DOHH2 (cell line): ENCODE measurements at regions not wholly inside any gene's neighbourhood (a gene's known extent, or its start where the extent isn't known, plus 50 kb on each side); places are given as distances from the start of the nearest gene placed in this dataset.

ENCODE experiments used
- H3F3A ChIP-seq: fragments of 200-600 bp; sonication (generic), shearing (Covaris generic); 2 replicates; pipeline ENCODE4 v1.6.0; 2016; ENCODE audit warnings: antibody characterized with exemption, mild to moderate bottlenecking; ENCODE audit not compliant: control insufficient read depth, insufficient read depth
- H3K27ac ChIP-seq: fragments of 200-600 bp; sonication (generic); 2 replicates; pipeline ENCODE4 v1.5.1; 2014; ENCODE audit warnings: low read depth, mild to moderate bottlenecking, low read length, moderate library complexity
- H3K27me3 ChIP-seq: fragments of 200-600 bp; sonication (generic); 2 replicates; pipeline ENCODE4 v1.6.1; 2014; ENCODE audit warnings: mild to moderate bottlenecking, low read length, mixed read lengths; ENCODE audit not compliant: control insufficient read depth
- H3K36me3 ChIP-seq: fragments of 200-600 bp; sonication (generic); 2 replicates; pipeline ENCODE4 v1.6.1; 2014; ENCODE audit warnings: mild to moderate bottlenecking, low read length, moderate library complexity, mixed read lengths; ENCODE audit not compliant: control insufficient read depth
- H3K4me1 ChIP-seq: fragments of 200-600 bp; sonication (generic); 2 replicates; pipeline ENCODE4 v1.6.1; 2014; ENCODE audit warnings: mild to moderate bottlenecking, low read length, mixed read lengths; ENCODE audit not compliant: control insufficient read depth
- H3K4me2 ChIP-seq: fragments of 200-600 bp; sonication (generic); 2 replicates; pipeline ENCODE4 v1.6.0; 2014; ENCODE audit warnings: mild to moderate bottlenecking, low read length, moderate library complexity
- H3K4me3 ChIP-seq: fragments of 200-600 bp; sonication (generic); 2 replicates; pipeline ENCODE4 v1.5.1; 2014; ENCODE audit warnings: mild to moderate bottlenecking, low read length, mixed read lengths
- H3K79me2 ChIP-seq: fragments of 200-600 bp; sonication (generic); 2 replicates; pipeline ENCODE4 v1.6.1; 2014; ENCODE audit warnings: mild to moderate bottlenecking, low read length, mixed read lengths; ENCODE audit not compliant: control insufficient read depth
- H3K9me2 ChIP-seq: fragments of 200-600 bp; sonication (generic); replicated peaks from 2 replicates; pipeline ENCODE4 v1.6.1; 2014; ENCODE audit warnings: mild to moderate bottlenecking, low read length, mixed read lengths; ENCODE audit not compliant: control insufficient read depth
- H3K9me3 ChIP-seq: fragments of 200-600 bp; sonication (generic); 2 replicates; pipeline ENCODE4 v1.6.1; 2014; ENCODE audit warnings: antibody characterized with exemption, low read length, mixed read lengths; ENCODE audit not compliant: control insufficient read depth, insufficient read depth
- H4K20me1 ChIP-seq: fragments of 200-600 bp; sonication (generic); 2 replicates; pipeline ENCODE4 v1.6.0; 2014; ENCODE audit warnings: low read depth, mild to moderate bottlenecking, antibody characterized with exemption, low read length, moderate library complexity; ENCODE audit not compliant: control insufficient read depth, insufficient read depth
- CTCF ChIP-seq: fragments of 200-600 bp; sonication (generic); IDR thresholded peaks from one replicate; pipeline ENCODE4 v1.5.1; 2014; ENCODE audit warnings: antibody characterized with exemption, mild to moderate bottlenecking, low read depth, low read length; ENCODE audit not compliant: poor library complexity, severe bottlenecking
- EZH2phosphoT487 ChIP-seq: fragments of 200-600 bp; sonication (generic); IDR thresholded peaks from 2 replicates; pipeline ENCODE4 v1.6.1; 2017; ENCODE audit warnings: borderline replicate concordance, mild to moderate bottlenecking, antibody characterized with exemption, low read length, moderate library complexity, mixed read lengths

GRCh38 chr2:71785516-71785981 lies 332.2 kb downstream of the DYSF start:
- Histone ChIP-seq H3K79me2 (no peaks in the 10 kb centered on the region), H3K4me3 (no peak overlapping the region), H3K4me1 (no peaks in the 10 kb centered on the region), H4K20me1 (no peaks in the 10 kb centered on the region), H3K27ac (no peak overlapping the region), H3K9me3 (no peaks in the 10 kb centered on the region), H3K4me2 (no peak overlapping the region), H3K9me2 (no peaks in the 10 kb centered on the region), H3F3A (no peaks in the 10 kb centered on the region), H3K36me3 (no peaks in the 10 kb centered on the region), H3K27me3 (no peaks in the 10 kb centered on the region)
- TF ChIP-seq CTCF (no peak), EZH2phosphoT487 (no peak)

GRCh38 chr2:71784734-71785511 lies 331.6 kb downstream of the DYSF start:
- H4K20me1 ChIP-seq, result no peaks in the 10 kb centered on the region
- no peaks in the 10 kb centered on the region for H3K9me2 ChIP-seq
- no peaks in the 10 kb centered on the region for H3K36me3 ChIP-seq
- H3K27me3 ChIP-seq, result no peaks in the 10 kb centered on the region
- TF ChIP-seq EZH2phosphoT487 (no peak), CTCF (no peak)
- no peak overlapping the region for H3K4me2 ChIP-seq
- no peak overlapping the region for H3K4me3 ChIP-seq
- H3K27ac ChIP-seq, result no peak overlapping the region
- H3F3A ChIP-seq, result no peaks in the 10 kb centered on the region
- H3K4me1 ChIP-seq, result no peaks in the 10 kb centered on the region
- H3K79me2 ChIP-seq, result no peaks in the 10 kb centered on the region
- no peaks in the 10 kb centered on the region for H3K9me3 ChIP-seq

- TF ChIP-seq EZH2phosphoT487 (no peak), CTCF (no peak)
- Histone ChIP-seq H3K9me3 (no peaks in the 10 kb centered on the region), H3F3A (no peaks in the 10 kb centered on the region), H4K20me1 (no peaks in the 10 kb centered on the region), H3K36me3 (no peaks in the 10 kb centered on the region), H3K4me1 (no peaks in the 10 kb centered on the region), H3K27ac (no peak overlapping the region), H3K79me2 (no peaks in the 10 kb centered on the region), H3K4me2 (no peak overlapping the region), H3K4me3 (no peak overlapping the region), H3K9me2 (no peaks in the 10 kb centered on the region), H3K27me3 (no peaks in the 10 kb centered on the region)
These were observed 330.5 kb downstream of the DYSF start for GRCh38 chr2:71783815-71784214.
